PFSK-1 (cell line): ENCODE measurements at regions not wholly inside any gene's neighbourhood (a gene's known extent, or its start where the extent isn't known, plus 50 kb on each side); places are given as distances from the start of the nearest gene placed in this dataset.

Experiments used
- POLR2AphosphoS5 ChIP-seq: IDR thresholded peaks from 2 replicates; pipeline ENCODE4 v1.6.1; 2012; ENCODE audit warnings: low read depth, mild to moderate bottlenecking, control low read depth, low read length, moderate library complexity
- SIN3A ChIP-seq: IDR thresholded peaks from 2 replicates; pipeline ENCODE4 v1.6.1; 2012; ENCODE audit warnings: mild to moderate bottlenecking, low read length, moderate library complexity, borderline replicate concordance; ENCODE audit not compliant: insufficient read depth
- TAF1 ChIP-seq: IDR thresholded peaks from 2 replicates; pipeline ENCODE4 v1.6.1; 2012; ENCODE audit warnings: low read length, control low read depth, borderline replicate concordance; ENCODE audit not compliant: insufficient read depth

DNA sequence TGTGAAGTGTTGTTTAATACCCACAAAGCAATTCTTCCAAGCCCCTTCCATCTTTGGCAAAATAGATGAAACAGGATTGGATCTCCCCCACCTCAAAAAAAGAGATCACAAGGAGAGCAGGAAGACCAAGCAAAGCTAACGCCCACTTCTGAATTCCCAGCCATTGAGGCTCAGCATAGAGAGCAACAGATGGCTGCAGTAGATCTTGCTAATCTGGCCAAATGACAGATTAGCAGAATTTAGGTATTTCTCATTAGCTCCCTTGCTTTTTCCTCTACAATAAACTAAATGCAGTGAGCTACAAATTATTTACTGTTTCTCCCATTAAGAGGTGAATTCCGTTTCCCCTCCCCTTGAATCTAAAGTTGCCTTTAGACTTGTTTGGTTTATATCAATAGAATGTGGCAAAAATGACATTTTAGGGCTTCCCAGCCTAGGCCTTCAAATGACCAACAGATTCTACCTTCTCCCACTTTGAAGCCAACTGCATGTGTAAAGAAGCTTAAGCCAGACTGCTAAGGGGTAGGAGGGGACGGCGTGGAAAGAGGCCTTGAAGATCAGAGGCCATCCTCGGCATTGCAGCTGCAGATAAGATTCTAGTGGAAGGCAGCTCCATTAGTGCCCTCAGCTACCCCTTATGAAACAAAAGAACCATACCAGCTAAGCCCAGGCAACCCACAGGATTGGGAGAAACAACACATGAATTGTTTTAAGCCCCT, 56.8 kb upstream of the CPEB4 start:
- no peak for TF ChIP-seq POLR2AphosphoS5
- no peak for TF ChIP-seq TAF1
- TF ChIP-seq SIN3A = no peak
